ENCODE measurements at regions not wholly inside any gene's neighbourhood (a gene's known extent, or its start where the extent isn't known, plus 50 kb on each side); places are given as distances from the start of the nearest gene placed in this dataset.

- DNase-seq = peak; percentile 41
These were observed 277.3 kb upstream of the FN1 start for GRCh38 chr2:215712871-215713790.

- DNase-seq = no peak
These were observed 276.5 kb upstream of the FN1 start for GRCh38 chr2:215712219-215712868.

GRCh38 chr2:215711471-215712034 lies 275.7 kb upstream of the FN1 start:
- DNase-seq = peak; percentile 40

GRCh38 chr2:215707608-215708007 lies 271.7 kb upstream of the FN1 start:
- DNase-seq = no peak

- DNase-seq = peak; percentile 17
These were observed 270.0 kb upstream of the FN1 start for GRCh38 chr2:215705771-215706361.

GRCh38 chr2:215705281-215705680 lies 269.4 kb upstream of the FN1 start:
- peak; percentile 13 for DNase-seq

- DNase-seq = no peak
These were observed 266.4 kb upstream of the FN1 start for GRCh38 chr2:215702116-215702902.

GRCh38 chr2:215699700-215700538 lies 264.1 kb upstream of the FN1 start:
- DNase-seq = no peak

- no peak for DNase-seq
These were observed 263.1 kb upstream of the FN1 start for GRCh38 chr2:215699018-215699417.

GRCh38 chr2:215698566-215698965 lies 262.7 kb upstream of the FN1 start:
- DNase-seq = no peak

GRCh38 chr2:215697496-215697895 lies 261.6 kb upstream of the FN1 start:
- DNase-seq = no peak

GRCh38 chr2:215697003-215697402 lies 261.1 kb upstream of the FN1 start:
- no peak for DNase-seq

GRCh38 chr2:215695861-215696260 lies 260.0 kb upstream of the FN1 start:
- DNase-seq = no peak

- DNase-seq = no peak
These were observed 258.2 kb upstream of the FN1 start for GRCh38 chr2:215693999-215694580.

- DNase-seq = no peak
These were observed 257.5 kb upstream of the FN1 start for GRCh38 chr2:215693193-215693998.

- no peak for DNase-seq
These were observed 256.7 kb upstream of the FN1 start for GRCh38 chr2:215692387-215693079.

GRCh38 chr2:215691346-215691745 lies 255.5 kb upstream of the FN1 start:
- DNase-seq = no peak

- DNase-seq = no peak
These were observed 251.5 kb upstream of the FN1 start for GRCh38 chr2:215687149-215688031.

Data from tongue (tissue), 1 donor.